KBM-7 (cell line): ENCODE measurements at regions not wholly inside any gene's neighbourhood (a gene's known extent, or its start where the extent isn't known, plus 50 kb on each side); places are given as distances from the start of the nearest gene placed in this dataset.
A peak's percentile ranks its signal among the peaks of the same experiment; 100 is the strongest.

Source experiments
- DNase-seq: peaks from one replicate; pipeline ENCODE4 v3.0.0-alpha.2; 2015
- in situ Hi-C: fragments of 300-500 bp; cut with MboI; formaldehyde crosslinking; loops from 2 replicates; pipeline ENCODE4 v1.14.3; 2020; ENCODE audit warnings: low sequenced_read_pairs, low pct_unique_long_range_greater_than_20kb, mixed read lengths

GRCh38 chr10:91162495-91163268 is 57.8 kb upstream of the PCGF5 start:
- DNase-seq = peak; percentile 43
- in situ Hi-C loops = no loop called here

GRCh38 chr10:91163269-91163868 is 57.1 kb upstream of the PCGF5 start:
- peak; percentile 70 for DNase-seq
- in situ Hi-C loops = no loop called here

- DNase-seq = no peak
- in situ Hi-C loops = no loop called here
Observed at GRCh38 chr10:91163869-91164474, 56.5 kb upstream of the PCGF5 start.

GRCh38 chr10:91164520-91165065 is 55.9 kb upstream of the PCGF5 start:
- DNase-seq = no peak
- in situ Hi-C loops = no loop called here

GRCh38 chr10:91167406-91167805 is 53.1 kb upstream of the PCGF5 start:
- in situ Hi-C loops = no loop called here
- DNase-seq = no peak

GRCh38 chr10:91170418-91170817 is 50.0 kb upstream of the PCGF5 start:
- in situ Hi-C loops = no loop called here
- no peak for DNase-seq
